HL-60 (cell line): ENCODE measurements at regions not wholly inside any gene's neighbourhood (a gene's known extent, or its start where the extent isn't known, plus 50 kb on each side); places are given as distances from the start of the nearest gene placed in this dataset.

Experiments
- DNase-seq, 2 experiments: peaks; one replicate each; pipeline ENCODE4 v3.0.0-alpha.2; 2010 to 2020; ENCODE audit warnings: low read depth in 1 of 2, low spot score in 1 of 2
- H3K27ac ChIP-seq: fragments of 250-450 bp; sonication (Bioruptor Pico); replicated peaks from 2 replicates; pipeline ENCODE4 v1.5.1; 2020; ENCODE audit warnings: mild to moderate bottlenecking, moderate library complexity
- H3K27me3 ChIP-seq: fragments of 250-450 bp; sonication (Bioruptor Pico); 2 replicates; pipeline ENCODE4 v1.5.1; 2021; ENCODE audit warnings: mild to moderate bottlenecking, moderate library complexity; ENCODE audit not compliant: insufficient read depth, poor library complexity, severe bottlenecking
- H3K4me3 ChIP-seq: replicated peaks from 2 replicates; pipeline ENCODE4 v1.5.1; 2011; ENCODE audit warnings: mild to moderate bottlenecking, control low read depth, low read length; ENCODE audit not compliant: insufficient read depth
- CTCF ChIP-seq: IDR thresholded peaks from one replicate; pipeline ENCODE4 v1.5.1; 2011; ENCODE audit warnings: low read length, control low read depth, inconsistent platforms; ENCODE audit not compliant: insufficient read depth
- GABPA ChIP-seq: IDR thresholded peaks from 2 replicates; pipeline ENCODE4 v1.6.1; 2012; ENCODE audit warnings: low read depth
- POLR2AphosphoS5 ChIP-seq: IDR thresholded peaks from 2 replicates; pipeline ENCODE4 v1.6.1; 2012; ENCODE audit warnings: low read depth
- REST ChIP-seq: IDR thresholded peaks from 2 replicates; pipeline ENCODE4 v1.6.1; 2012; ENCODE audit warnings: low read depth; ENCODE audit not compliant: insufficient replicate concordance
- SPI1 ChIP-seq: IDR thresholded peaks from 2 replicates; pipeline ENCODE4 v1.6.1; 2012; ENCODE audit warnings: low read depth, mild to moderate bottlenecking, borderline replicate concordance

GRCh38 chr9:75488719-75489110 is 400.4 kb downstream of the OSTF1 start:
- Histone ChIP-seq H3K4me3 (no peak overlapping the region), H3K27ac (no peak overlapping the region), H3K27me3 (no peaks in the 10 kb centered on the region)
- TF ChIP-seq POLR2AphosphoS5 (no peak), GABPA (no peak), CTCF (no peak), REST (no peak), SPI1 (no peak)
- no peak for DNase-seq

- no peak for DNase-seq
- Histone ChIP-seq H3K27me3 (no peaks in the 10 kb centered on the region), H3K27ac (no peak overlapping the region), H3K4me3 (no peak overlapping the region)
- TF ChIP-seq SPI1 (no peak), REST (no peak), CTCF (no peak), GABPA (no peak), POLR2AphosphoS5 (no peak)
Measured at GRCh38 chr9:75490326-75490725, 400.1 kb upstream of the PCSK5 start.

DNA sequence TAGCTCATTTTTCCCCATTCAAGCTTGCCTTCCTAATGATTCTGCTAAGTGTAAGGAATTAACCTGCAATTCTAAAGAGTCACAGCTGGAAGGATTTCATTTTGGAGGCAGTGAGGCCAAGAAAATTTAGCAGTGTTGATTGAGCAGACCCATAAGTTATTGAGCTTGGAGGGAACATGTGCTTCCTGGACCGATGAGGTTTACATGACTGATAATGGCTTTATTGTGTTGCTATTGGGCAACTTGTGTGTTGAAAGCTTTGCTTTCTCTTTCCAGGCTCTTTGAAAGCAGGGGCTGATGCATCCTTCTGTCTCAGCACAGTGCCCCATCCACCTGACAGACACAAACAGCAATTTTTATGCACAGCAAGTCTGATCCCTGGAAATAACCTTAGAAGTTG is 398.9 kb upstream of the PCSK5 start:
- H3K4me3 ChIP-seq = no peak overlapping the region

More for the DNA sequence above, 398.9 kb upstream of the PCSK5 start:
- Histone ChIP-seq H3K27me3 (no peaks in the 10 kb centered on the region), H3K27ac (no peak overlapping the region)
- no peak for DNase-seq
- no peak for TF ChIP-seq CTCF
- no peak for TF ChIP-seq REST
- TF ChIP-seq POLR2AphosphoS5 = no peak
- no peak for TF ChIP-seq GABPA
- TF ChIP-seq SPI1 = no peak
